ENCODE measurements at regions not wholly inside any gene's neighbourhood (a gene's known extent, or its start where the extent isn't known, plus 50 kb on each side); places are given as distances from the start of the nearest gene placed in this dataset.
"Not testable (repeated sequence)": the region's sequence is repeated elsewhere in the genome, so short reads cannot be mapped to it uniquely, and the experiment has no call there.

DNA sequence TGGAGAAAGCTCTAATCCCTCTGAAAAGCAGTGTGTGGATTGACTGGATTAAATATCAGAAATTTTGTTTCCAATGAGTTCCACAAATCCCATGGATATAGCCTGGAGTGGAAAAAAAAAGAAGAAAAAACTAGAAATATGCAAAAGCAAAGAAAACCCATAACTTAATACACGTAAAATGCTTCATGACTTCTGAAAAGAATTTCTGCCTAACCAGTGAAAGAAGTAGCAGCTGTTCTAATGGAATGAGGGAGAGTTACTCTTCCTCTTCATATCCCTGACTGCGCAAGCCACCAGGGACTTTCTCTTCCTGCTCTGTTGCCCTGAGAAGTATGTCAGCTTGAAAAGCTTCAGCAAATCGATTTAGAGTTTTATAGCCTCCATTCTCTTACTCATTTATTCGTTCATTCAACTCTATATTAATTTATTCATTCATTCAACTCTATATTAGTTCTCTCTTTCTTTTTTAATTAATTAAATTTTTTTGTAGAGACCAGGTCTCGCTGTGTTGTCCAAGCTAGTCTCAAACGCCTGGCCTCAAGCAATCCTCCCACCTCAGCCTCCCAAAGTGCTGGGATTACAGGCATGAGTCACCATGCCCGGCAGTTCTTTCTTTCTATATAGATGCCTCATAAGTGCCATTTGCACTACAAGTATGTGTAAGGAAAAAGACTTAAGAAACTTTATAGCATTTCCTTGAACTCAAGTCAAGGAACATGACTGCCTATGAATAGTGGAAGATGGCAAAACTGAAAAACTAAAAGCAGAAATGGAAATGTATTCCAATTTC lies 447.3 kb upstream of the NRP1 start:
- DNase-seq (ENCODE audit: low read depth): no peak

GRCh38 chr10:33780961-33781360 lies 446.5 kb upstream of the NRP1 start:
- no peak for DNase-seq (ENCODE audit: low read depth)

GRCh38 chr10:33777223-33777622 lies 442.8 kb upstream of the NRP1 start:
- no peak for DNase-seq (ENCODE audit: low read depth)

GRCh38 chr10:33776419-33777070 lies 442.1 kb upstream of the NRP1 start:
- no peak for DNase-seq (ENCODE audit: low read depth)

- DNase-seq (ENCODE audit: low read depth): no peak
Measured at GRCh38 chr10:33774857-33775256, 440.4 kb upstream of the NRP1 start.

DNA sequence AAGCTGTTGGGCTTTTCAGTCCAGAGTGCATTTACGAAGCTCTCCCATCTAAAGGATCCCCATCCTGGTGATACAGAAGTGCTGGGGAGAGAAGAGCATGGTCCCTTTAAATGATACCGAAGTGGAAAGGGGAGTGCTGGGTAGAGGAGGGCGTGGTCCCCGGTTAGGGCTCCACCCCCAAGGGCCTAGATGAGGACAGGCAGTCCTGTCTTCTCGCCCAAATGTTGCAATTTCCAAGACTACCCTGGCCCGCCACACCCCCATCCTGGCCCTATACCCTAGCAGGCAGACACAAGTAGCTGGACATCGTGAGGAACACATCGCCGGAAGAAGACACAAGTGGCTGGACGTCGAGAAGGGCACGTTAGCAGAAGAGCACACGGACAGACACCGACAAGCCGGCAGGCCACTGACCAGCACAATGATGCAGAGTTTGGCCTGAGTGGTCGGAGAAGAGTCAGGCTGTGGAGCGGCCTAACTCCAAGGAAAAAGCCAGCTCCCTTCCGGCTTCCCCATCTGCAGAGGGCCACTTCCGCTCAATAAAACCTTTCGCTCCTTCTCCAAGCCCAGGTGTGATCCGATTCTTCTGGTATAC lies 439.5 kb upstream of the NRP1 start:
- no peak for DNase-seq (ENCODE audit: low read depth)

- DNase-seq (ENCODE audit: low read depth): no peak
Measured at GRCh38 chr10:33773253-33773573, 438.7 kb upstream of the NRP1 start.

DNA sequence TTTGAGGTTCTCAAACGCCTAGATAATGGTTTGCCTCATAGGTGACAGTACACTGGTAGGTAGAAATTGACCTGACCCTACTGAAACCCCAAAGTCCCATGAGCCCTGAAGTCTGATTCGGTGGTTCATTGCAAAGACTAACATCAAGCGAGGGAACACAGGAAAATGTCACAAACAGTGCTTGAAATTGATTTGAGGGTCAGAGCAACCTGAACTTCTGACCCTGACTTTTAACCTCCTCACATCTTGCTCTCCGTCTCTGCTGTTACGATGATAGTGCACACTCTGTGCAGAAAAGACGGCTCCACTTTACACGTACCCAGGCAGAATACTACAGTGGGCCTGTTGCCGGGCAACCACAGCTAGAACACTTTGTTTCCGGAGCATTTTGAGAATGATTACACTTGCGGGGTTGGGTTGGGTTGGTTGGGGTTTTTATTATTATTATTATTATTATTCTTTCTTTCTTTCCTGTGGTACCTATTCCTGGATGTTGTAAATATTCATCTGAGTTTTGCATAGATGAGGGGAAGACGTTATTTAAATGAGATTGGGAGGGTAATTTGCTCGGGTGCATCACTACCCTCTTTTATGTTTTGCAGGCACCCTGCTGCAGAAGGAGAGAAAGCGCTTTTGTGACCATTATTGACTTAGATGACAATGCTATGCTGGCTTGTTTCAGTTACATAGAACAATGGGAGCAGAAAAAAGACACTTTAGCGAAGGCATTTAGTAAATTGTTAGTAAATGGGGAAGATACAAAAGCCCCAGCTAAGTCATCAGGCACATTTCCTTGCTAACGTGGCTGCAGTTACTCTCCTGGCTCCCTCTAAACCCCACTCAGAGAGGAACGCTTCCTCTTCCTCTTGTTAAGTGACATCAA lies 438.1 kb upstream of the NRP1 start:
- DNase-seq (ENCODE audit: low read depth): no peak

DNA sequence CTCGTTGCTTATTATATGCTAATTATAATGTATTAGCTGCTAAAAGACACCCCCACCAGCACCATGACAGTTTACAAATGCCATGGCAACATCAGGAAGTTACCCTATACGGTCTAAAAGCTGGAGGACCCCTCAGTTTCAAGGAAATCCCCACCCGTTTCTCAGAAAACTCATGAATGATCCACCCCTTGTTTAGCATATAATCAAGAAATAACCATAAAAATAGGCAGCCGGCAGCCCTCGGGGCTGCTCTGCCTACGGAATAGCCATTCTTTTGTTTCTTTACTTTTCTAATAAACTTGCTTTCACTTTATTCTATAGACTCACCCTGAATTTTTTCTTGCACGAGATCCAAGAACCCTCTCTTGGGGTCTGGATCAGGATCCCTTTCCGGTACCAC lies 437.4 kb upstream of the NRP1 start:
- DNase-seq (ENCODE audit: low read depth): not testable (repeated sequence)

GRCh38 chr10:33764694-33765185 lies 430.3 kb upstream of the NRP1 start:
- DNase-seq (ENCODE audit: low read depth): no peak

GRCh38 chr10:33760056-33760943 lies 425.8 kb upstream of the NRP1 start:
- no peak for DNase-seq (ENCODE audit: low read depth)

DNA sequence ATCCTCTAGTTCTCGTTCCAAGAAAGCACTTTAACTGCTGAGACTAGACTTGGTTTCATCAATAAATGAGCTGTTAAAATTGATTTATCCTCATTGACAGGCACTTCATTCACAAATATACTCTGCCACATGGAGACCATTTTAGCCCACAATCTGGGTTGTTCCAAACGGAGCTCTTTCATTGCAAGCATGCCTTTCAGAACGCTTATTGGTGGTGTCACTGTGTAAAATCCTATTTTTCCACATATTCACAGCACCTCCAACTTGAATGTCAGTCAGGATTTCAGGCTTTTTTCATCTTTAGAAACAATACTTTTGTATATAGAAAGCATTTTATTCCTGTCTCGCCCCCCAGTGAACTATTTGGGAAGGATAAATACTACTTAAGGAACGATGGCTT lies 424.7 kb upstream of the NRP1 start:
- DNase-seq (ENCODE audit: low read depth): no peak

DNA sequence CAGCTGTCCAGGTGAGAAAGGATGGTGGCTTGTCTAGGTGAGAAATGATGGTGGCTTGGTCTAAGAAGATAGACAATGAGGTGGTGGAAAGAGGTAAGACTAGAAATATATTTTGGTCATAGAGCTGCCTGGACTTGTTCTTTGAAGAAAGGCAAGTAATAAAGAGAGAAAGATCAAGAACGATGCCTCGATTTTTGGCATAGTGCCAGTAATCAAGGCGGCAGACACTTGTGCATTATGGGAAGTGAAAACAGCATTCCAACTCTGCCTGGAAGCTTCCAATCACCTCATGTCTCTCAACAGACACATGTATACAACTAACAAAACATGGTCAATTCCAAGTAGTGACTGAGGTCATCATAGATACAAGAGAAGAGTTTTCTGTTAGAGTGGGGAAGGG lies 423.8 kb upstream of the NRP1 start:
- no peak for DNase-seq (ENCODE audit: low read depth)

GRCh38 chr10:33754052-33754451 lies 419.6 kb upstream of the NRP1 start:
- DNase-seq (ENCODE audit: low read depth): no peak

- DNase-seq (ENCODE audit: low read depth): no peak
Measured at GRCh38 chr10:33753389-33753788, 418.9 kb upstream of the NRP1 start.

GRCh38 chr10:33749790-33750189 lies 415.3 kb upstream of the NRP1 start:
- DNase-seq (ENCODE audit: low read depth): no peak

DNA sequence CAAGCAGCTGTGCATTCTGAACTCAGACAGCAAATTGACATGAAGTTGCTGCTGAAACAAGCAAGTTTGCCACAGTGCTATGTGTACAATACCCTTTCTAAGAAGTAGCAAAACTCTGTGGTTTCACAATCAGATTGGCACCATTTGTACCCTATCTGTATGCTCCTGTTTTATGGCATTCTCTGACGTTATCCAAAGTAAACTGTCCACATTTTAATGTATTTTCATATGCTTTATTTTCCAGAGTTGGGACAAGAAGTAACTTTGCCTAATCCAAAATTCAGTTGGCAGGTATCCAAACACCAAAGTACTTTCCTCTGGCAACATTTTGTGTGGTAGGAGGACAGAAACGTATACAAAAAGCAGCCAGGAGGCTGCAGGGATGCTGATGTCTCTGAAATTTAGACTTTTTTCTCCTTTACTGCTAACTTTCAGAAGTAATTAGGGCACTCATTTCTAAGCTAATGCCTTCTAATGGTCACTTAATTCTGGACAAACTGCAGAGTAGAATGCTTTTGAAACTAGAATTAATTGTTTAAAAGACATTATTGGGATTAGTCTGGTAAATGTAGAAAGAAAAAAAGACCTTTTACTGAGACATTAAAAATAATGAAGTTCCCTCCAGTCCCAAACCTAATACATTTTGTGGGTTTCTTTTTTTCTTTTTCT lies 414.7 kb upstream of the NRP1 start:
- DNase-seq (ENCODE audit: low read depth): no peak

GRCh38 chr10:33746836-33747268 lies 412.4 kb upstream of the NRP1 start:
- DNase-seq (ENCODE audit: low read depth): no peak

DNA sequence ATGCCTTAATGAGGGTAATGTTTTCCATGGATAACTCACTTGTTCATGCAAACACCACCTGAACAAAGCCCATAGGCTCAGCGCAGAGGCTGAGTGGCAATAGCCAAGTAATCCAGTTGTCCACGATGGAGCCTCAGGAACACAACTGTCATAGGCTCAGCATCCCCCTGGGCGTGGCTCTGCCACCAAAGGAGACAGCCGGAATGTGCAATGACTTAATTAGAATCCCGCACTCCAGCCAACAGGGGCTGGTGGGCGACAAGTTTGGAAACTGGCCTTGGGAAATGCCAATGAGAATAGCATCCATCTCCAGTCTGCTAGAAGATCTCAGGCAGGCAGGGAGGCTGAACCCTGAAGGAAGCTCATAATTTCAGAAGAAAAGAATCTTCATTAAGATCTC lies 411.7 kb upstream of the NRP1 start:
- DNase-seq (ENCODE audit: low read depth): no peak

GRCh38 chr10:33743429-33743857 lies 409.0 kb upstream of the NRP1 start:
- DNase-seq (ENCODE audit: low read depth): no peak

- no peak for DNase-seq (ENCODE audit: low read depth)
Measured at GRCh38 chr10:33739031-33739430, 404.6 kb upstream of the NRP1 start.
